Hepatocyte (in vitro differentiated cells): ENCODE measurements at regions not wholly inside any gene's neighbourhood (a gene's known extent, or its start where the extent isn't known, plus 50 kb on each side); places are given as distances from the start of the nearest gene placed in this dataset.

ENCODE experiments used
- CTCF ChIP-seq: fragments of 200-600 bp; sonication (generic); IDR thresholded peaks from 2 replicates; pipeline ENCODE4 v1.5.1; 2016; ENCODE audit warnings: antibody characterized with exemption, mild to moderate bottlenecking; ENCODE audit not compliant: poor library complexity
- EZH2 ChIP-seq: fragments of 200-600 bp; sonication (generic); IDR thresholded peaks from 2 replicates; pipeline ENCODE4 v1.6.1; 2016; ENCODE audit warnings: antibody characterized with exemption, mild to moderate bottlenecking, borderline replicate concordance
- EZH2phosphoT487 ChIP-seq: fragments of 200-600 bp; sonication (generic); IDR thresholded peaks from one replicate; pipeline ENCODE4 v1.6.1; 2018; ENCODE audit warnings: antibody characterized with exemption, mild to moderate bottlenecking, low read depth, moderate library complexity; ENCODE audit not compliant: unreplicated experiment, severe bottlenecking

- TF ChIP-seq CTCF: no peak
- no peak for TF ChIP-seq EZH2
- TF ChIP-seq EZH2phosphoT487: no peak
Observed at GRCh38 chr15:37377428-37377827, 277.1 kb upstream of the MEIS2 start.
